ENCODE measurements at regions not wholly inside any gene's neighbourhood (a gene's known extent, or its start where the extent isn't known, plus 50 kb on each side); places are given as distances from the start of the nearest gene placed in this dataset.

GRCh38 chr7:132678656-132679055 is 102.4 kb upstream of the PLXNA4 start:
- TF ChIP-seq, protein P1, sequence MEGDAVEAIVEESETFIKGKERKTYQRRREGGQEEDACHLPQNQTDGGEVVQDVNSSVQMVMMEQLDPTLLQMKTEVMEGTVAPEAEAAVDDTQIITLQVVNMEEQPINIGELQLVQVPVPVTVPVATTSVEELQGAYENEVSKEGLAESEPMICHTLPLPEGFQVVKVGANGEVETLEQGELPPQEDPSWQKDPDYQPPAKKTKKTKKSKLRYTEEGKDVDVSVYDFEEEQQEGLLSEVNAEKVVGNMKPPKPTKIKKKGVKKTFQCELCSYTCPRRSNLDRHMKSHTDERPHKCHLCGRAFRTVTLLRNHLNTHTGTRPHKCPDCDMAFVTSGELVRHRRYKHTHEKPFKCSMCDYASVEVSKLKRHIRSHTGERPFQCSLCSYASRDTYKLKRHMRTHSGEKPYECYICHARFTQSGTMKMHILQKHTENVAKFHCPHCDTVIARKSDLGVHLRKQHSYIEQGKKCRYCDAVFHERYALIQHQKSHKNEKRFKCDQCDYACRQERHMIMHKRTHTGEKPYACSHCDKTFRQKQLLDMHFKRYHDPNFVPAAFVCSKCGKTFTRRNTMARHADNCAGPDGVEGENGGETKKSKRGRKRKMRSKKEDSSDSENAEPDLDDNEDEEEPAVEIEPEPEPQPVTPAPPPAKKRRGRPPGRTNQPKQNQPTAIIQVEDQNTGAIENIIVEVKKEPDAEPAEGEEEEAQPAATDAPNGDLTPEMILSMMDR (IDR thresholded peaks at IDR 0.05; ENCODE audit: low read depth, low read length, missing input control), result no peak
- no peak for TF ChIP-seq SP1 (IDR thresholded peaks at IDR 0.05)
- no peak for TF ChIP-seq FOXA1 (IDR thresholded peaks at IDR 0.05)
- no peak for TF ChIP-seq YY1 (IDR thresholded peaks at IDR 0.05)
- no peak for TF ChIP-seq GABPA (IDR thresholded peaks at IDR 0.05 in 1 of 2, conservative IDR thresholded peaks at IDR 0.05 in 1 of 2)
- TF ChIP-seq JUND (IDR thresholded peaks at IDR 0.05), result no peak
- TF ChIP-seq EGR1 (IDR thresholded peaks at IDR 0.05; ENCODE audit: low read depth in 2 of 2), result no peak
- TF ChIP-seq MAX (IDR thresholded peaks at IDR 0.05), result no peak
- TF ChIP-seq FOXA2 (IDR thresholded peaks at IDR 0.05), result no peak
- TF ChIP-seq, protein P2, sequence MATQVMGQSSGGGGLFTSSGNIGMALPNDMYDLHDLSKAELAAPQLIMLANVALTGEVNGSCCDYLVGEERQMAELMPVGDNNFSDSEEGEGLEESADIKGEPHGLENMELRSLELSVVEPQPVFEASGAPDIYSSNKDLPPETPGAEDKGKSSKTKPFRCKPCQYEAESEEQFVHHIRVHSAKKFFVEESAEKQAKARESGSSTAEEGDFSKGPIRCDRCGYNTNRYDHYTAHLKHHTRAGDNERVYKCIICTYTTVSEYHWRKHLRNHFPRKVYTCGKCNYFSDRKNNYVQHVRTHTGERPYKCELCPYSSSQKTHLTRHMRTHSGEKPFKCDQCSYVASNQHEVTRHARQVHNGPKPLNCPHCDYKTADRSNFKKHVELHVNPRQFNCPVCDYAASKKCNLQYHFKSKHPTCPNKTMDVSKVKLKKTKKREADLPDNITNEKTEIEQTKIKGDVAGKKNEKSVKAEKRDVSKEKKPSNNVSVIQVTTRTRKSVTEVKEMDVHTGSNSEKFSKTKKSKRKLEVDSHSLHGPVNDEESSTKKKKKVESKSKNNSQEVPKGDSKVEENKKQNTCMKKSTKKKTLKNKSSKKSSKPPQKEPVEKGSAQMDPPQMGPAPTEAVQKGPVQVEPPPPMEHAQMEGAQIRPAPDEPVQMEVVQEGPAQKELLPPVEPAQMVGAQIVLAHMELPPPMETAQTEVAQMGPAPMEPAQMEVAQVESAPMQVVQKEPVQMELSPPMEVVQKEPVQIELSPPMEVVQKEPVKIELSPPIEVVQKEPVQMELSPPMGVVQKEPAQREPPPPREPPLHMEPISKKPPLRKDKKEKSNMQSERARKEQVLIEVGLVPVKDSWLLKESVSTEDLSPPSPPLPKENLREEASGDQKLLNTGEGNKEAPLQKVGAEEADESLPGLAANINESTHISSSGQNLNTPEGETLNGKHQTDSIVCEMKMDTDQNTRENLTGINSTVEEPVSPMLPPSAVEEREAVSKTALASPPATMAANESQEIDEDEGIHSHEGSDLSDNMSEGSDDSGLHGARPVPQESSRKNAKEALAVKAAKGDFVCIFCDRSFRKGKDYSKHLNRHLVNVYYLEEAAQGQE (IDR thresholded peaks at IDR 0.05), result no peak
- TF ChIP-seq HNF4G (IDR thresholded peaks at IDR 0.05), result no peak
- no peak for TF ChIP-seq TAF1 (conservative IDR thresholded peaks at IDR 0.05)
- TF ChIP-seq, protein P3, sequence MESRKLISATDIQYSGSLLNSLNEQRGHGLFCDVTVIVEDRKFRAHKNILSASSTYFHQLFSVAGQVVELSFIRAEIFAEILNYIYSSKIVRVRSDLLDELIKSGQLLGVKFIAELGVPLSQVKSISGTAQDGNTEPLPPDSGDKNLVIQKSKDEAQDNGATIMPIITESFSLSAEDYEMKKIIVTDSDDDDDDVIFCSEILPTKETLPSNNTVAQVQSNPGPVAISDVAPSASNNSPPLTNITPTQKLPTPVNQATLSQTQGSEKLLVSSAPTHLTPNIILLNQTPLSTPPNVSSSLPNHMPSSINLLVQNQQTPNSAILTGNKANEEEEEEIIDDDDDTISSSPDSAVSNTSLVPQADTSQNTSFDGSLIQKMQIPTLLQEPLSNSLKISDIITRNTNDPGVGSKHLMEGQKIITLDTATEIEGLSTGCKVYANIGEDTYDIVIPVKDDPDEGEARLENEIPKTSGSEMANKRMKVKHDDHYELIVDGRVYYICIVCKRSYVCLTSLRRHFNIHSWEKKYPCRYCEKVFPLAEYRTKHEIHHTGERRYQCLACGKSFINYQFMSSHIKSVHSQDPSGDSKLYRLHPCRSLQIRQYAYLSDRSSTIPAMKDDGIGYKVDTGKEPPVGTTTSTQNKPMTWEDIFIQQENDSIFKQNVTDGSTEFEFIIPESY (IDR thresholded peaks at IDR 0.05), result no peak
